GM19463 (cell line): ENCODE measurements at regions not wholly inside any gene's neighbourhood (a gene's known extent, or its start where the extent isn't known, plus 50 kb on each side); places are given as distances from the start of the nearest gene placed in this dataset.

ENCODE experiments used
- ATAC-seq: cut with Tn5 transposase; IDR thresholded peaks from one replicate; pipeline ENCODE4 v1.9.1; 2021; ENCODE audit warnings: mild to moderate bottlenecking, moderate library complexity; ENCODE audit not compliant: unreplicated experiment

- no peak for ATAC-seq
Observed at GRCh38 chr13:30359991-30360390, 52.6 kb upstream of the KATNAL1 start.

GRCh38 chr13:30360586-30360985 is 53.2 kb upstream of the KATNAL1 start:
- ATAC-seq = no peak

- ATAC-seq = no peak
Observed at GRCh38 chr13:30362005-30362788, 54.8 kb upstream of the KATNAL1 start.

- no peak for ATAC-seq
Observed at GRCh38 chr13:30362869-30363268, 55.5 kb upstream of the KATNAL1 start.

- ATAC-seq = no peak
Observed at GRCh38 chr13:30363725-30364124, 56.4 kb upstream of the KATNAL1 start.

- ATAC-seq = no peak
Observed at GRCh38 chr13:30364133-30364532, 56.8 kb upstream of the KATNAL1 start.

GRCh38 chr13:30364876-30365275 is 57.4 kb upstream of the UBE2L5 start:
- ATAC-seq = no peak

- ATAC-seq = no peak
Observed at GRCh38 chr13:30366088-30366487, 56.2 kb upstream of the UBE2L5 start.

- ATAC-seq = no peak
Observed at GRCh38 chr13:30367296-30367695, 55.0 kb upstream of the UBE2L5 start.

GRCh38 chr13:30370146-30370545 is 52.1 kb upstream of the UBE2L5 start:
- ATAC-seq = no peak

GRCh38 chr13:30370916-30371521 is 51.3 kb upstream of the UBE2L5 start:
- ATAC-seq = no peak

- peak; percentile 67 for ATAC-seq
Observed at GRCh38 chr13:30371649-30372265, 50.5 kb upstream of the UBE2L5 start.
